Aorta (tissue), 5 donors: ENCODE measurements at regions not wholly inside any gene's neighbourhood (a gene's known extent, or its start where the extent isn't known, plus 50 kb on each side); places are given as distances from the start of the nearest gene placed in this dataset.

Experiments
- ATAC-seq: fragments of 200-7000 bp; cut with Tn5 transposase; one replicate; pipeline ENCODE4 v1.9.1; 2022; ENCODE audit warnings: moderate library complexity; ENCODE audit not compliant: low FRiP score
- DNase-seq, 2 donors: peaks; one replicate each; pipeline ENCODE4 v3.0.0-alpha.2; 2020
- H3K27ac ChIP-seq, 2 donors: one replicate each; pipeline ENCODE4 v1.5.1; 2013; ENCODE audit warnings: low read length in 2 of 2, mild to moderate bottlenecking in 2 of 2, moderate library complexity in 2 of 2, control low read depth in 1 of 2, inconsistent platforms in 1 of 2, low read depth in 1 of 2
- H3K27me3 ChIP-seq, 2 donors: one replicate each; pipeline ENCODE4 v1.6.1; 2013; ENCODE audit warnings: control low read depth in 1 of 2, low read length in 1 of 2, mild to moderate bottlenecking in 1 of 2, moderate library complexity in 1 of 2; ENCODE audit not compliant: insufficient read depth in 2 of 2, control insufficient read depth in 1 of 2
- H3K36me3 ChIP-seq, 2 donors: one replicate each; pipeline ENCODE4 v1.6.1; 2013; ENCODE audit warnings: control low read depth in 1 of 2, low read length in 1 of 2, mild to moderate bottlenecking in 1 of 2; ENCODE audit not compliant: insufficient read depth in 2 of 2, control insufficient read depth in 1 of 2
- H3K4me1 ChIP-seq, 2 donors: one replicate each; pipeline ENCODE4 v1.6.1; 2013; ENCODE audit warnings: low read length in 2 of 2, control low read depth in 1 of 2, mild to moderate bottlenecking in 1 of 2, moderate library complexity in 1 of 2; ENCODE audit not compliant: insufficient read depth in 2 of 2, control insufficient read depth in 1 of 2
- H3K4me3 ChIP-seq, 2 donors: one replicate each; pipeline ENCODE4 v1.5.1; 2013; ENCODE audit warnings: low read length in 2 of 2, control low read depth in 1 of 2, mild to moderate bottlenecking in 1 of 2
- H3K9me3 ChIP-seq: one replicate; pipeline ENCODE4 v1.6.1; 2013; ENCODE audit warnings: mild to moderate bottlenecking, low read length; ENCODE audit not compliant: control insufficient read depth
- WGBS, 2 donors: extraction: QIAGEN DNeasy Blood & Tissue Kit; methylation state at CpG; one replicate each; pipeline ENCODE4 v1.1.7; 2013; 5-methylcytosine and 5-hydroxymethylcytosine counted together
- intact Hi-C, 2 donors: fragments of 100-400 bp; cut with DNase I; formaldehyde crosslinking; loops; one replicate each; pipeline versions ENCODE4 v1.14.2 to v1.15.0; 2022
- donor health status: healthy with polysubstance abuse.
- donor health status: Bipolar disorder and iron deficiency.
- donor health status: DM: no; HTN: no; CAD: no.
- donor health status: DM: no; HTN: no; CAD: no.
- donor health status: DM: yes; HTN: yes; CAD: no.

DNA sequence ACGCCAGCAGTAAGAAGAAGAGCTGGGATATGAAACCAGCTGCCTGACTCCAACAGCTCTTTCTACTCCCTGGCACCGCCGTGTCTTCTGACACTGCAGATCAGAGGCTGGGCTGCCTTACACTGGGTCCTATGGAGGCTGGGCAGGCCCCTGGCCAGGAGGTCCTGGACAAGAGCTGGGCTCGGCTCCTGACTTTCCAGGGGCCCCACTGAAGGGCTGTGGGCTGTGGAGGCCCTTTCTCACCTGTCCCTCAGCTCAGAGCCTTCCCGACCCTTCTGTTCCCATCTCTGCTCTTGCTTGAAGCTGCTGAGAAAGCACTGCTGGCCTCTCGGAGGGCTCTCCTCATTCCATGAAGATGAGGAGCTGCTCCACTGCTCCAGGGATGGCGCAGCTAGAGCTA, 85.9 kb upstream of the UNC5B start:
- no peaks in the 10 kb centered on the region for H3K9me3 ChIP-seq
- H3K27me3 ChIP-seq, result no peaks in the 10 kb centered on the region
- ATAC-seq (no peak), DNase-seq (no peak)
- H3K4me3 ChIP-seq, result no peak overlapping the region
- H3K4me1 ChIP-seq, result no peaks in the 10 kb centered on the region
- H3K27ac ChIP-seq, result no peak overlapping the region
- 96% methylated on average over 7 of the region's 7 CpGs for WGBS, 2 donors
- no peaks in the 10 kb centered on the region for H3K36me3 ChIP-seq
- intact Hi-C loops, result no loop called here

GRCh38 chr10:71127104-71127503, 85.3 kb upstream of the UNC5B start:
- Histone ChIP-seq H3K9me3 (no peaks in the 10 kb centered on the region), H3K4me1 (no peaks in the 10 kb centered on the region), H3K27ac (no peak overlapping the region), H3K27me3 (no peaks in the 10 kb centered on the region), H3K4me3 (no peak overlapping the region), H3K36me3 (no peaks in the 10 kb centered on the region)
- DNase-seq (no peak), ATAC-seq (no peak)
- WGBS, 2 donors, result 96 to 97% methylated on average over 5 of the region's 5 CpGs
- intact Hi-C loops, result no loop called here

- WGBS, 2 donors, result 96 to 97% methylated on average over 3 of the region's 3 CpGs
Measured at GRCh38 chr10:71127773-71128172, 84.6 kb upstream of the UNC5B start.

DNA sequence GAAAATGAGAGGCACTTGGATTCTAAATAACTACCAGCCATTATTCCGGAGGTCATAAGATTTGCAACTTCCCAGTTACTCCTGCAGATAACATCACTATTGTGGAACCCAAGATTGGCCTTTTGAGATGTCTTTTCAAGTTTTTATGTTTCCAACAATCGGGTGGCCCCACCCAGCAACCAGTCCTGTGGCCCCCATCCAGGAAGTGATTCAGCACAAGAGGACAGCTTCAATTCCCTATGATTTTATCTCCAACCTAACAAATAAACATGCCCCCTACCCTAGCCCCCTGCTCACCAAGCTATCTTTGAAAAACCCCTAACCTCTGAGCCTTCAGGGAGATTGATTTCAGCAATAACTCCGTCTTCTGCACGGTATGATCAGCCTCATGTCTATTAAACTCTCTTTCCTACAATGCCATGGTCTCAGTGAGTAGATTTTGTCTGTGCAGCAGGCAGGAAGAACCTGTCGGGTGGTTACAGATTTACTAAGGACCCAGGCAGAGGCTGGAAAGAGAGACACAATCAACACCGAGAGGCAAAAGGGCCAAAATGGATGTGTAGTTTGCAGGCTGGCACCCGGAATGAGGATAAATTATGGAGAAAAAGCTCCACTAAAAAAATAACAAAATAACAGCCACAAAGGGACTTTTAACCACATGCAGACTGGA, 83.9 kb upstream of the UNC5B start:
- no peak overlapping the region for H3K27ac ChIP-seq
- no peak overlapping the region for H3K4me3 ChIP-seq
- no peaks in the 10 kb centered on the region for H3K27me3 ChIP-seq
- no peak for ATAC-seq
- H3K4me1 ChIP-seq, result no peaks in the 10 kb centered on the region
- no peaks in the 10 kb centered on the region for H3K9me3 ChIP-seq
- no peak for DNase-seq
- intact Hi-C loops, result no loop called here
- H3K36me3 ChIP-seq, result no peaks in the 10 kb centered on the region
- 64 to 69% methylated on average over 7 of the region's 7 CpGs for WGBS, 2 donors

More at GRCh38 chr10:71127773-71128172, 84.6 kb upstream of the UNC5B start:
- DNase-seq, result no peak
- ATAC-seq, result no peak
- Histone ChIP-seq H3K36me3 (no peaks in the 10 kb centered on the region), H3K4me1 (no peaks in the 10 kb centered on the region), H3K27me3 (no peaks in the 10 kb centered on the region), H3K9me3 (no peaks in the 10 kb centered on the region), H3K27ac (no peak overlapping the region), H3K4me3 (no peak overlapping the region)
- intact Hi-C loops, result no loop called here

GRCh38 chr10:71131096-71131495, 81.3 kb upstream of the UNC5B start:
- 29 to 42% methylated on average over 10 of the region's 10 CpGs for WGBS, 2 donors
- intact Hi-C loops, result no loop called here
- DNase-seq, result no peak

DNA sequence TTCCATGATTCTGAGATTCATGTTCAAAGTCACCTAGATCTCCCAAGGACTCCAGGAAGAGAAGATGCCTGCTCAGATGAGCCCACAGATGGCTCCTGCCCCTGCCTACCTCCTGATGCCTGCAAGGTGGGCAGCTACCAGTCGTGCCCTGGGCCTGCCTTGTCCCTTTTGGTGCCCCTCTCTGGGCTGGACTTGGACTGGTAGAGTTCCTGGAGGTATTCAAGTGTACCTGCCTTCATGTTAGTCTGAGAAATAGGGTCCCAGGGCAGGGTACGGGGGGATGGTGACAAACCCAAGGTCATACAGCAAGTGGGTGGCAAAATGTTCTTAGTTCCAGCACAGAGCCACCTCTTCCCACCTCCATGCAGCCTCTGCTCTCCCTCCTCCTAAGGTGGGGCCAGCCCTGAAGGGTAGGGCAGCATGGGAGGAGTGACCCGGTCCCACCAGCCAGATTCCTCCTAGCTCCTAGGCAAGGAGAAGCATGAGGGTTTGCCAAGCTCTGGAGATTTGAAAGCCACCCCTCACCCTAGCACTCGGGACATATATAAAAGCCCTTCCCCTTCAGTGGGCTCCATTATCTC, 80.8 kb upstream of the UNC5B start:
- Histone ChIP-seq H3K27me3 (no peaks in the 10 kb centered on the region), H3K4me1 (no peaks in the 10 kb centered on the region), H3K36me3 (no peaks in the 10 kb centered on the region), H3K9me3 (no peaks in the 10 kb centered on the region), H3K4me3 (no peak overlapping the region), H3K27ac (no peak overlapping the region)
- DNase-seq (no peak), ATAC-seq (no peak)
- intact Hi-C loops, result no loop called here
- WGBS, 2 donors, result 95 to 97% methylated on average over 4 of the region's 4 CpGs

More at GRCh38 chr10:71131096-71131495, 81.3 kb upstream of the UNC5B start:
- H3K27me3 ChIP-seq, result no peaks in the 10 kb centered on the region
- no peak overlapping the region for H3K4me3 ChIP-seq
- no peaks in the 10 kb centered on the region for H3K4me1 ChIP-seq
- no peaks in the 10 kb centered on the region for H3K36me3 ChIP-seq
- no peaks in the 10 kb centered on the region for H3K9me3 ChIP-seq
- no peak for ATAC-seq
- no peak overlapping the region for H3K27ac ChIP-seq

- intact Hi-C loops, result no loop called here
- Histone ChIP-seq H3K4me3 (no peak overlapping the region), H3K36me3 (no peaks in the 10 kb centered on the region), H3K4me1 (no peaks in the 10 kb centered on the region), H3K27ac (no peak overlapping the region), H3K27me3 (no peaks in the 10 kb centered on the region), H3K9me3 (no peaks in the 10 kb centered on the region)
- no peak for ATAC-seq
- WGBS, 2 donors, result 89 to 95% methylated on average over 4 of the region's 4 CpGs
- DNase-seq, result no peak
Measured at GRCh38 chr10:71132321-71132810, 80.0 kb upstream of the UNC5B start.

- ATAC-seq (no peak), DNase-seq (no peak)
- Histone ChIP-seq H3K27me3 (no peaks in the 10 kb centered on the region), H3K36me3 (no peaks in the 10 kb centered on the region), H3K4me3 (no peak overlapping the region), H3K4me1 (no peaks in the 10 kb centered on the region), H3K27ac (no peak overlapping the region), H3K9me3 (no peaks in the 10 kb centered on the region)
- WGBS, 2 donors, result 94 to 95% methylated on average over 7 of the region's 7 CpGs
- intact Hi-C loops, result no loop called here
Measured at GRCh38 chr10:71133710-71134686, 78.4 kb upstream of the UNC5B start.
